ENCODE measurements at regions not wholly inside any gene's neighbourhood (a gene's known extent, or its start where the extent isn't known, plus 50 kb on each side); places are given as distances from the start of the nearest gene placed in this dataset.

DNA sequence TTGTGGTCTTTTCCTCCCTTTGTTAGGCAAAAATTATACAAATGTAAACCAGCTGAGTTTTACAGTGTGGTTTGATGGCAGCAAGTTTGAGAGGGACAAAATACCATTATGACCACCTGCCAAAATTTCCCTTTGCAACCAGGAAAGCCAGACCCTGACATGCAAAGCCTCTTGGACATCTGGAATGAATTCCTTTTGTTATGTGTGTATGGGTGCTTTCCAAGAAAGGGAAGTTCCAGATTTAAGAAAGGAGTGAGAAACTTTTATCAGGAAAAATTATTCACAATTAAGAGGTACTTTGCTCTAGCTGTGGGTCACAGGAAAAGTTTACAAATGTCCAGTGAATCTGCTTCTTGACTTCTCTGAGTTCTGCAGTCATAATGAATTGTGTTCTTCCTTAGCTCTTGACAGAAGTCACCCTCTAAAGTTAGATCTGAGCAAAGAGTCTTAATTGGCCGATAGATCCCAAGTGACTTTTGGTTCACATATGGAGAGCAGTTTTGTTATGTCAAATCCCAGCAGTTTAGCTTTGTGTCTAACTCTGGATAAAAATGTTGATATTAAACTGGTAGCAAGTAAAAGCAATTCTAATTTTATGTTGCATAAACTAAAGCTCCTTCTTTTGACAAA is 295.9 kb upstream of the ZNF608 start:
- H3K27ac ChIP-seq (ENCODE audit: low read depth in 1 of 2, low read length in 2 of 2) = no peak overlapping the region
- H3K9me3 ChIP-seq (ENCODE audit: control insufficient read depth in 4 of 4, low read length in 3 of 4) = no peaks in the 10 kb centered on the region
- peaks cover 2 to 18% (median 13%) of the 10 kb centered on the region in 4 donors for H3K4me1 ChIP-seq (ENCODE audit: control insufficient read depth in 4 of 4, insufficient read depth in 4 of 4, low read length in 3 of 4)
- no peaks in the 10 kb centered on the region for H3K36me3 ChIP-seq (ENCODE audit: control insufficient read depth in 4 of 4, insufficient read depth in 3 of 4, low read depth in 1 of 4, low read length in 3 of 4)
- WGBS = 90% methylated on average over 1 of the region's 1 CpG
- H3K4me3 ChIP-seq (ENCODE audit: low read depth in 1 of 3, low read length in 3 of 3) = no peak overlapping the region
- no peak overlapping the region for H3K9ac ChIP-seq (ENCODE audit: low read depth in 1 of 2, low read length in 2 of 2)
- DNase-seq (ENCODE audit: low spot score) = no peak
- TF ChIP-seq, protein P1, sequence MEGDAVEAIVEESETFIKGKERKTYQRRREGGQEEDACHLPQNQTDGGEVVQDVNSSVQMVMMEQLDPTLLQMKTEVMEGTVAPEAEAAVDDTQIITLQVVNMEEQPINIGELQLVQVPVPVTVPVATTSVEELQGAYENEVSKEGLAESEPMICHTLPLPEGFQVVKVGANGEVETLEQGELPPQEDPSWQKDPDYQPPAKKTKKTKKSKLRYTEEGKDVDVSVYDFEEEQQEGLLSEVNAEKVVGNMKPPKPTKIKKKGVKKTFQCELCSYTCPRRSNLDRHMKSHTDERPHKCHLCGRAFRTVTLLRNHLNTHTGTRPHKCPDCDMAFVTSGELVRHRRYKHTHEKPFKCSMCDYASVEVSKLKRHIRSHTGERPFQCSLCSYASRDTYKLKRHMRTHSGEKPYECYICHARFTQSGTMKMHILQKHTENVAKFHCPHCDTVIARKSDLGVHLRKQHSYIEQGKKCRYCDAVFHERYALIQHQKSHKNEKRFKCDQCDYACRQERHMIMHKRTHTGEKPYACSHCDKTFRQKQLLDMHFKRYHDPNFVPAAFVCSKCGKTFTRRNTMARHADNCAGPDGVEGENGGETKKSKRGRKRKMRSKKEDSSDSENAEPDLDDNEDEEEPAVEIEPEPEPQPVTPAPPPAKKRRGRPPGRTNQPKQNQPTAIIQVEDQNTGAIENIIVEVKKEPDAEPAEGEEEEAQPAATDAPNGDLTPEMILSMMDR (IDR thresholded peaks at IDR 0.05; ENCODE audit: low read depth, low read length, missing input control) = no peak
- TF ChIP-seq SP1 (IDR thresholded peaks at IDR 0.05) = no peak
- TF ChIP-seq GABPA (IDR thresholded peaks at IDR 0.05 in 1 of 2, conservative IDR thresholded peaks at IDR 0.05 in 1 of 2) = no peak
- TF ChIP-seq HNF4G (IDR thresholded peaks at IDR 0.05) = no peak
- no peak for TF ChIP-seq JUND (IDR thresholded peaks at IDR 0.05)
- TF ChIP-seq RXRA (IDR thresholded peaks at IDR 0.05) = no peak
- no peak for TF ChIP-seq FOXA1 (IDR thresholded peaks at IDR 0.05)
- no peak for TF ChIP-seq NR2F2 (IDR thresholded peaks at IDR 0.05)
- TF ChIP-seq HNF4A (conservative IDR thresholded peaks at IDR 0.05) = no peak
- TF ChIP-seq, protein P2, sequence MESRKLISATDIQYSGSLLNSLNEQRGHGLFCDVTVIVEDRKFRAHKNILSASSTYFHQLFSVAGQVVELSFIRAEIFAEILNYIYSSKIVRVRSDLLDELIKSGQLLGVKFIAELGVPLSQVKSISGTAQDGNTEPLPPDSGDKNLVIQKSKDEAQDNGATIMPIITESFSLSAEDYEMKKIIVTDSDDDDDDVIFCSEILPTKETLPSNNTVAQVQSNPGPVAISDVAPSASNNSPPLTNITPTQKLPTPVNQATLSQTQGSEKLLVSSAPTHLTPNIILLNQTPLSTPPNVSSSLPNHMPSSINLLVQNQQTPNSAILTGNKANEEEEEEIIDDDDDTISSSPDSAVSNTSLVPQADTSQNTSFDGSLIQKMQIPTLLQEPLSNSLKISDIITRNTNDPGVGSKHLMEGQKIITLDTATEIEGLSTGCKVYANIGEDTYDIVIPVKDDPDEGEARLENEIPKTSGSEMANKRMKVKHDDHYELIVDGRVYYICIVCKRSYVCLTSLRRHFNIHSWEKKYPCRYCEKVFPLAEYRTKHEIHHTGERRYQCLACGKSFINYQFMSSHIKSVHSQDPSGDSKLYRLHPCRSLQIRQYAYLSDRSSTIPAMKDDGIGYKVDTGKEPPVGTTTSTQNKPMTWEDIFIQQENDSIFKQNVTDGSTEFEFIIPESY (IDR thresholded peaks at IDR 0.05) = no peak
- TF ChIP-seq, protein P3, sequence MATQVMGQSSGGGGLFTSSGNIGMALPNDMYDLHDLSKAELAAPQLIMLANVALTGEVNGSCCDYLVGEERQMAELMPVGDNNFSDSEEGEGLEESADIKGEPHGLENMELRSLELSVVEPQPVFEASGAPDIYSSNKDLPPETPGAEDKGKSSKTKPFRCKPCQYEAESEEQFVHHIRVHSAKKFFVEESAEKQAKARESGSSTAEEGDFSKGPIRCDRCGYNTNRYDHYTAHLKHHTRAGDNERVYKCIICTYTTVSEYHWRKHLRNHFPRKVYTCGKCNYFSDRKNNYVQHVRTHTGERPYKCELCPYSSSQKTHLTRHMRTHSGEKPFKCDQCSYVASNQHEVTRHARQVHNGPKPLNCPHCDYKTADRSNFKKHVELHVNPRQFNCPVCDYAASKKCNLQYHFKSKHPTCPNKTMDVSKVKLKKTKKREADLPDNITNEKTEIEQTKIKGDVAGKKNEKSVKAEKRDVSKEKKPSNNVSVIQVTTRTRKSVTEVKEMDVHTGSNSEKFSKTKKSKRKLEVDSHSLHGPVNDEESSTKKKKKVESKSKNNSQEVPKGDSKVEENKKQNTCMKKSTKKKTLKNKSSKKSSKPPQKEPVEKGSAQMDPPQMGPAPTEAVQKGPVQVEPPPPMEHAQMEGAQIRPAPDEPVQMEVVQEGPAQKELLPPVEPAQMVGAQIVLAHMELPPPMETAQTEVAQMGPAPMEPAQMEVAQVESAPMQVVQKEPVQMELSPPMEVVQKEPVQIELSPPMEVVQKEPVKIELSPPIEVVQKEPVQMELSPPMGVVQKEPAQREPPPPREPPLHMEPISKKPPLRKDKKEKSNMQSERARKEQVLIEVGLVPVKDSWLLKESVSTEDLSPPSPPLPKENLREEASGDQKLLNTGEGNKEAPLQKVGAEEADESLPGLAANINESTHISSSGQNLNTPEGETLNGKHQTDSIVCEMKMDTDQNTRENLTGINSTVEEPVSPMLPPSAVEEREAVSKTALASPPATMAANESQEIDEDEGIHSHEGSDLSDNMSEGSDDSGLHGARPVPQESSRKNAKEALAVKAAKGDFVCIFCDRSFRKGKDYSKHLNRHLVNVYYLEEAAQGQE (IDR thresholded peaks at IDR 0.05) = no peak
- no peak for TF ChIP-seq RAD21 (IDR thresholded peaks at IDR 0.05)
- TF ChIP-seq, protein P4, sequence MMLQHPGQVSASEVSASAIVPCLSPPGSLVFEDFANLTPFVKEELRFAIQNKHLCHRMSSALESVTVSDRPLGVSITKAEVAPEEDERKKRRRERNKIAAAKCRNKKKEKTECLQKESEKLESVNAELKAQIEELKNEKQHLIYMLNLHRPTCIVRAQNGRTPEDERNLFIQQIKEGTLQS (IDR thresholded peaks at IDR 0.05) = no peak
- no peak for TF ChIP-seq FOXA2 (IDR thresholded peaks at IDR 0.05)
- TF ChIP-seq YY1 (IDR thresholded peaks at IDR 0.05) = no peak
- TF ChIP-seq, protein P5, sequence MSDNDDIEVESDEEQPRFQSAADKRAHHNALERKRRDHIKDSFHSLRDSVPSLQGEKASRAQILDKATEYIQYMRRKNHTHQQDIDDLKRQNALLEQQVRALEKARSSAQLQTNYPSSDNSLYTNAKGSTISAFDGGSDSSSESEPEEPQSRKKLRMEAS (IDR thresholded peaks at IDR 0.05) = no peak
- no peak for TF ChIP-seq EGR1 (IDR thresholded peaks at IDR 0.05; ENCODE audit: low read depth in 2 of 2)
- no peak for TF ChIP-seq TAF1 (conservative IDR thresholded peaks at IDR 0.05)
- no peaks in the 10 kb centered on the region for H3K27me3 ChIP-seq (ENCODE audit: control insufficient read depth in 4 of 4, insufficient read depth in 4 of 4, low read length in 3 of 4)

Measured in liver (tissue), 8 donors.